ENCODE measurements at regions not wholly inside any gene's neighbourhood (a gene's known extent, or its start where the extent isn't known, plus 50 kb on each side); places are given as distances from the start of the nearest gene placed in this dataset.

DNA sequence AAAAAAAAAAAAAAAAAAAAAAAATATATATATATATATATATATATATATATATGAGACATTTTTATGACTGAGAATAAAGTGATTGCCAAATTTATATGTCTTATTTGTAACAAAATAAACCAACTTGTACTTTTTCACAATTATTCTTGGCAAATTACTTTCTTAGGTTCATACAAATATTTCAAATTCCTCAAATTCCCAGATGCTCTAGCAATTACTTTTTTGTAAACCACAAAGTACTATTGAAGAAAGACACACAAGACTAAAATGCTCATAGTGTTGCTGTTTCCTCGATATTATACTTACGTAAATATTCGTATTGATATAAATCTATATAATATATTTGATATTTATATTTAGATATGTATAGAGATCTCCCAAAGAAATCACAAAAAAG is 390.0 kb downstream of the FAT4 start:
- DNase-seq: no peak

DNA sequence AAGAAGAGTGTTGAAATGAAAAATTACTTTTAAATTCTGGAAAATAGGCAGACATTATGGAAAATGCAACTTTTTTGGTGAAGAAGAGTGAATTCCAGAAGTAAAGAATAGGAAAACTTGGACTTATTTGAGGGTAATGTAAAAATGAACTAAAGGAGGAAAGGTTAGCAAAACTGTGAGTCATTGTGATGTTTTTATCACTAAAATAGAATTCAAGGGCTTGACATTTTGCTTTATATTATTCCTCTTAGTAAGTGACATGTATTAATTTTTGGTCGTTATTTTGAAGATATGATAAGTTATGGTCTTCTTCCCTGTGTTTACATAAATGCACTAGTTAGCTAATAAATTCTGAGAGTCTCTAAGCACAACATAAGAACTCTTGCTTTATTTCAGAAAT is 390.9 kb downstream of the FAT4 start:
- DNase-seq: no peak

DNA sequence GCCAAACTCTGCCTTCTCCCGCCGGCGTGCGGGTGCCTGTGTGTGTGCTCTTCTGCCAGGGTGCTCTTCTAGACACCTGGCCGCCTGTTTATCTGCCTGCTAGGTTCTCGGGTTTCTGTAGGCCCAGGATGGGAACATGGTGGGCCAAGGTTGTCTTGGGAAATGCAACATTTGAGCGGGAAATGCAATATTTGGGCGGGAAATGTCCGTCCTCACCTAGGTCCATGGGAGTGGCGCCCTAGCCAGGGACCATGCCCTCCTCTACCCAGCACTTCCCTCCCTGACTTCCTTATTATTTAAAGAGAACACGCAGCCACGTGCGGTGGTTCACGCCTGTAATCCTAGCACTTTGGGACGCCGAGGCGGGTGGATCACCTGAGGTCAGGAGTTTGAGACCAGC is 392.6 kb downstream of the FAT4 start:
- no peak for DNase-seq

DNA sequence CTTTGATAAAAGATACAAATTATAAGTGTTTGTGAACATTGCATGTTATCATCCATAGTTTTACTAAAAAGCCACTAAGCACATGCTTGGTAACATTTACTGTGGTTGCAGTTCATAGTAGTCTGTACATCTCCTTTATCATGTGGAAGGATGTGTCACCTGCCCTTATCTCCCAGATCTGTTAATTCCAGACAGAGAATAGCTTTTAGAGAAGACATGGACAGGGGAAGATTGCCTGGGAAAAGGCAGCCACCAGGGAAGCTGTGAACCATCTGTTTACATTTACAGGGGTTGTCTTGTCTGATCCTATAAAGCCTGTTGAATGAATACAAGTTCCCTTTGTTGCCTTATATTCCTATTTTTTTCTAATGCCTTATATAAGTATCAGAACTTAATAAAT is 396.0 kb downstream of the FAT4 start:
- DNase-seq: no peak

DNA sequence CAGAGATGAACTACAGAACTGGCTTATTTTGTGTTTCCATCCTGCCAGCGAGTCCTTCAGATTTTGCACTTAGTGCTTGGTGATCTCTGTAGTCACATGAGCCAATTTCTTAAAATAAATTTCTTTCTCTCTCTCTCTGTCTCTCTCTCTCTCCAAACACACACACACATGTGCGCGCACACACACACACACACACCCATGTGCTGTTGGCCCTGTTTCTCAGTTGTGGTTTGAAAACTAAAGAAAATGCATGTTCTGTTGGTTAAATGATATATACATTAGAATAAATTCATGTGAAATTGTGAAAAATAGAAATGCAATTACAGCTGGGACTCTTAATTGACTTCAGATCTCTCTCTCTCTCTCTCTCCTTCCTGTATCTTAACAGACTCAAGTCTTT is 399.3 kb downstream of the FAT4 start:
- DNase-seq: no peak

DNA sequence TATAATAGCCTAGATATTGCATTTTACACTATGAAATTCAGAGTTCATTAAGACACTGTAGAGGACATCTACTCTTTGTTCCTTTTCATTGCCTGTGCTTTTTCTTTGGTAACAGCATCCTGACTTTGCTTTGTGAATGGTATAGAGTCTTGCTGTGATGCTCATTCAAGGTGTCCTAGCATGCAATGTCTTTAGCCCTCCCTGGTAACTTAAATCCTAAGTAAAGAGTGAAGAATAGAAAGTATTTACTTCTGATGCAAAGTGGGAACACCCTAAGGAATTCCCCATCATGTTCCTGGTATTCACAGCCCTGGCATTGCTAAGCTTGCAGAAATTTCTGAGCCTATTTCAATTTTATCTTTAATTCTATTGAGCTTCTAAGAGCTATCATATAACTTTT is 400.1 kb downstream of the FAT4 start:
- no peak for DNase-seq

DNA sequence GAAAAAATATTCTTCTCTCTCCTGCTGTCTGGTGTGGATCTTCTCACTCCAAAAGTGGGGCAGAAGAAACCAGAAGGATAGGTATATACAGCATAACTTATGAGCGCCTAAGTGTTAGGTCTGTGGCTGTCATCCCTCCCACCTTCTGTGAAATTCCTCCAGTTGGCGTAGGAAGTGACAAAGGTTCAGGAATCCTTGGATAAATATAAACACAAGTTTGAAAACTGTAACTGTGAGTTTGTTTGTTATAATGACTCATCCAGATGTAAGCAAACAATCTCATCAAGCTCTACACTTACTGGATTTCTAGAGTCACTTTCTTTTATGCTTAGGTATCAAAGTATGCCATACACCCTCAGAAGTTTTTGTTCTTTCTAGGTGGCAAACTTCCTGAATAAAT is 405.2 kb downstream of the FAT4 start:
- no peak for DNase-seq

DNA sequence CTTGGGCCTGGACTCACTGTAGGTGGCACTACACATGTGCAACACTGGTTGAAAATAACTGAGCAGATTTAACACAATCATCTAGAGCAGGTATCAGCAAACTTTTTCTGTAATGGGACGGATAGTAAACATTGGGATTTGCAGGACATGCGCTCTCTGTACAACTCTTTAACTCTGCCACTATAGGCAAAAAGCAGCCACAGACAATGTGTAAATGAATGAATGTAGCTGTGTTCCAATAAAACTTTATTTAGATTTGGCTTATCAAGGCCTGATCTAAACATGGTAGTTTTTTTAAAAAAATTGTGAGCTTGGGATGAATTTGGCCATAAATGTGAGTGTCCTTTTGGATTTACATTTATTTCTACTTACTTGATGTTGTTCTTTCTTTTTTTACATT is 407.3 kb downstream of the FAT4 start:
- DNase-seq: no peak

DNA sequence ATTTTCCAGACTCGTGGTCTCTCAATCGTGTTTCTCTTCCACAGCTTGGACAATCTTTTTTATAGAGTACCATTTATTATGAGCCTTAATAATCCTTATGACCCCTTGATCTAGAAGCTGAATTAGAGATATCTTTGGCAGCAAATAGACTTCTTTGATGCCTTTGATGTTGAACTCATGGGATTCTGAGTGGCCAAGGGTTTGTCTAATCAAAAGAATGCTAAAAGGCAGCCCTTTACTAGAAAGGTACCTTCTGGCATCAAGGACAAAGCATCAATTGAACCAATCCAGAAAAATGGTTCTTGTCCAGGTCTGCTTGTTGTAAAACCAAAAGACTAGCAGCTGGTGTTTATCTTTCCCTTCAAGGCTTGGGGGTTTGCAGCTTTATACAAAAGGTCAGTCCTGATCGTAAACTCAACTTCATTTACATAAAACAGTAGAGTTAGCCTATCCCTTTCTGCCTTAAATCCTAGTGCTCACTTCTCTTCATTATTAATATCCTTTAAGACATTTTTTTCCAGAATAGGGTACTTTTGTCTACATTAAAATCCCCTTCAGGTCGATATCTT is 411.3 kb downstream of the FAT4 start:
- DNase-seq: no peak

DNA sequence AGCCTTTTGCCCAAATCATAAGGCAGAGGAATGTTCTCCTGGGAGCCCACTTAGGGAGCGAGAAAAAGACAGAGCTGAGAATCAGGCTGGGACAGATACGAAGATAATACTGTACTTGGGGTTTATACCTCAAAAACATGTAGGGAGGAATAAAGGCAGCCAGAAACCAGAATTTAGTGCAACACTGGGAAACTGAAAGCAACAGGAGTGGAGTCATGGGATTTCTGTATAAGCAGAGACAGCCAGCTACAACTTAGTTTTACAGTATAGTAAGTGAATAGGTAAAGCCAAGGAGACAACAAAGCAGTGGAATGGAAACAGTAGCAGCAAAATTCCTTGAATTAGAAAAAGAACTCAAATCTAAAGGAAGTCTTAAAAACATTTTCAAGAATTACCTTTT is 413.2 kb downstream of the FAT4 start:
- DNase-seq: no peak

DNA sequence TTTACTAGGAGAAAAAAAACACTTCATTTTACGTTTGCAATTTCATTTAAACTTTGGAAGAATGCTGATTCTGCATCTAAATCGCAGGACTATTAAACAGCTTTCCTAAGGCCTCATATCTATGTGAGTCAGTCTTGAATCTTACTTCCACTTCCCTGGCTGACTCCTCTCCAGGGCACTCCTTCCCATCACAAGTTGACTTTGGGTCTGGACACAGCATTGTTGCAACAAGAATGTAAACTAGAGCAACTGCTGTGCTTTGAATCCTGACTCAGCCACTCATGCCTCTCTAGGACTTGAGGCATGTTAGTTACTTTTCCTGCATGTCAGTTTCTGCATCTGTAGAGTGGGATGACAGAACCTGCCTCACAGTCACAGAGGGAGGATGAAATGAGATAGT is 413.8 kb downstream of the FAT4 start:
- no peak for DNase-seq

DNA sequence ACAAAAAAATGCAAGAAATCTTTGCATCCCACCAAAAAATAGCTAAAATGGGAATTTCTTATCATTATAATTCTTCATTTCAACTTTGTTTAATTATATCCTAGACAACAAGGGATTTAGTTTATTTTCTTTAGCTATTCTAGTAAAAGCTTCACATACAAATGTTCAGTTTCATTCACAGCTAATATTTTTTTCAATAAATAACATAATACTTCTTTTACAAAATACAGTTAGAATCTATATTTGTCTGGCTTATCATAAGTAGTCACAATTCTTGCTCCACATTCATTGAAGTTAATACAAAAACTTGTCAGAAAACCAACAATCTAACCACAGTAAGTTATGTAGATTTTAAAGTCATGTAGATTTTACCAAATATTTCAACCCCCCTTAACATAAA is 414.4 kb downstream of the FAT4 start:
- DNase-seq: no peak

DNA sequence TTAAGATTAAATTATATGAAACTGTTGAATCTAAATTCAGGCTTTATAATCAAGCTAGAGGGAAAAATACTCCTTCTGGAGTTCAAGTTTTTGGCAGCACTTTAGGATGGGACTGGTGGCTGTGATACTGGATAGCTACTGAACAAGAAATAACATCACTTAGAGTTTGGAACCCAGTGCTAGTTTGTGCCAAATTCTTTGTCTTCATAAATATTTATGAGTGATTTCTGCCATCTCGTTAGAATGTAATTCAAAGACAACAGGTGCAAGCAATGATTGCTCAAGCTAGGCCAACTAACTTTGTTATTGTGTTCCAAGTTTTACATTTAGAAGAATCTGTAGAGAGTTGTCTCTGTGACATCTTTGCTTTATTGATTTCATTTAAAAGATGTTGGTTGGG is 417.9 kb downstream of the FAT4 start:
- no peak for DNase-seq

DNA sequence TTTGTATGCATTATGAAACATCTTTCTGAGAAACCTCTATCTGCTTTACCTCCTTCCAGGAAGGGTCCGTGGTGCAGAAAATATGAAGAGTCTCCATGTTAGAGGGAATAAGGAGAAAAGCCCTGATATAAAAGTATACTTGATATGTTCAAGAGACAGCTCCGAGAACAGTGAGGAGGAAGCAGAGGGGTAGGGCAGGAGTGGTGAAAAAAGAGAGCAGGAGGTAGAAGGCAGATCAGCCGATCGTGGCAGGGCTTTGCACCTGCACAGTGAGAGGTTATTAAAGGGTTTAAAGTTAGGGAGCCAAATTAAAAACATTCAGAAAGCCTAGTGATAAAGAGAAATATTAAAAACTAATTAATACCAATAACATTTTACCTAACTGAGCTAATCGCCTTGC is 419.7 kb downstream of the FAT4 start:
- no peak for DNase-seq

DNA sequence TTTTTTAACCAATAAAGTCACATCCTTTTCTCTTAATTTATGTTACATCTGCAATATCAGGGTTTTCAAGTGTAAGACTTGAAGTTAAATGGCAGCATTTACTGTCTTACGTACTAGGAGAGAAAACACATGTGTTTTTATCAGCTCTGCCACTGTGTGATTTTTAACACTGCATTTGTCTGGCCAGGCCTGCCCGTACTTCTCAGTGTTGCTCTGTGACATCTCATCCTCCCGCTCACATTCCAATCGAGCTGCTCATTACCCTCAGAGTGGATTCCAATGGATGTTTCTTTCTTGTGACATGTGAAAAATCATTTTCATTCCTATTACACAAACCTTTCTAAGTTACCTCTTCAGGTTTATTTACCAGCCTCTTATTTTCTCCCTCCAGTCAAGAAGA is 420.3 kb downstream of the FAT4 start:
- DNase-seq: no peak

DNA sequence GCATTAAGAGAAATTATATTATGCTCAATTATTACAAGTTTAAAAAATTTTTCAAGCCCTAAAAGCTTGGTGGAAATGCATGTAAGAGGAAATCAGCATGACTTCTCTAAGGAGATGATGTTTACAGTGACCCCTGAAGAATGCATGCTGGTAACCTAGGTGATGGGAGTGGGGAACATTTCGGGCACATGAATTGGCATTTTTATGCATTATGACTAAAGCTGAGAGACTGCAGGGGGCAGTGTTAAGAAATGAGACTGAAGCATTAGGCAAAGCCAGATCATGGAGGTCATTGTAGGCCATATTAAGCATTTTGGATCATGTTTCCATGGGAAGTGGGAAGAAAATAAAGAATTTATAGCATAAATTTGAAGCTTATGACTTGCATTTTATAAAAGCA is 421.3 kb downstream of the FAT4 start:
- DNase-seq: no peak

DNA sequence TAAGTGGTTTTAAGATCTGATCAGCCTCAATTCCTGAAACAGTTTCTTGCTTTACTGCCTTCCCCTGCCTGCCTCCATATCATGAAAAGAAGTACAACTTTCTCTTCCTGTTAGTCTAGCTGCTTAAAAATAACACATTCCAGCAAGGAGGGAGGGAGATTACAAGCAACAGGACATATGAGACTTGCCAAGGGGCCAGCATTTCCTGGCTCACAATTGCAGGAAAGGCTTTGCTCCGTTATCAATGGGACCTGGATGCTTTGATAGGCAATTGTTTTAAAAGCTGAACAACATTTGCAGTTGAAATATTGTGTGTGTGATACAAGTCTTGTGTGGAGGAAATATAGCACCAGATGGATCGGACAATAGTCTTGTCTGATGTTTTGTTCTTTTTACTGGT is 425.0 kb downstream of the FAT4 start:
- no peak for DNase-seq

DNA sequence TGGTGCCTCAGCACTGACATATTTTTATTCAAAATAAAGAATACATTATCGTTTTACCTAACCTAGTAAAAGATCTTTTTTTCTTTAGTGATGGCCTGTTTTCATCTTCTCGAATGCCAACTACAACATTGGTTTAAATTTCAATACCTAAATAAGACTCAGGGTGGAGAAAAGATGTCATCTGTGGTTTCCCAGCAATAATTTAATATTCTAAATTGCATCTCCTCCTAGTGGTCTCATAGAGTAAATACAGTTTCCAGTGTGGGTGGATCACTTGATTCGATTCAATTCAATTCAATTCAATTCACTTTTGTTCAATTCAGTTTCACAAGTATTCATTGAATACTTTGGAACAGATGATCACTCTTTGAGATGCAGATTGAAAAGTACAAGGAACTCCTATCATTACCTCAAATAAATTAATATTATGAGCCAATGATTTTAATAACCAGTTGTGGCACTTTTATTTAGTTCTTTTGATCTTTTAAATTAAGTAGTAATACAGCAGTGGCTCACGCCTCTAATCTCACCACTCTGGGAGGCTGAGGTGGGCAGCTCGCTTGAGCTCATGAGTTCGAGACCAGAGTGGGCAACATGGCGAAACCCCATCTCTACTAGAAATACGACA is 427.2 kb downstream of the FAT4 start:
- DNase-seq: no peak

DNA sequence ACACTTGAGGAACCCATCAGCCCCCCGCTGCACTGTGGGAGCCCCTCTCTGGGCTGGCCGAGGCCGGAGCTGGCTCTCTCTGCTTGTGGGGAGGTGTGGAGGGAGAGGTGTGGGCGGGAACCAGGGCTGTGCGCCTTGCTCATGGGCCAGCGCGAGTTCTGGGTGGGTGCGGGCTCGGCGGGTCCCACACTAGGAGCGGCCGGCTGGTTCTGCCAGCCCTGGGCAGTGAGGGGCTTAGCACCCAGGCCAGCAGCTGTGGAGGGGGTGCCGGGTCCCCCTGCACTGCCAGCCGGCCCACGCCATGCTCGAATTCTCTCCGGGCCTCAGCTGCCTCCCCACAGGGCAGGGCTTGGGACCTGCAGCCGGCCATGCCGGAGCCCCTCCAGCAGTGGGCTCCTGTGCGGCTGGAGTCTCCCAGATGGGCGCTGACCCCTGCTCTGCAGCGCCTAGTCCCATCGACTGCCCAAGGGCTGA is 430.2 kb downstream of the FAT4 start:
- no peak for DNase-seq

DNA sequence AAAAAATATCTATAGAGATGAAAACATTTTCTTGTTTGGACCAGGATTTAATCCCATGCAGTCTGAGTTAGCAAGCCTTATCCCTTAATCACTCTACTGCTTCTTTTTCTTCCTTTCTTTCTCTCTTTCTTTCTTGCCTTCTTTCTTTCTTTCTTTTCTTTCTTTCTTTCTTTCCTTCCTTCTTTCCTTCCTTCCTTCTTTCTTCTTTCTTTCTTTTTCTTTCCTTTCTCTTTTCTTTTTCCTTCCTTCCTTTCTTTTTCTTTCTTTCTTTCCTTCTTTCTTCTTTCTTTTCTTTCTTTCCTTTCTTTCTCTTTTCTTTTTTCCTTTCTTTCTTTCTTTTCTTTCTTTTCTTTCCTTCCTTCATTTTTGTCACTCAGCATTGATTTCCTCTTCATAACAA is 434.6 kb downstream of the FAT4 start:
- no peak for DNase-seq

DNA sequence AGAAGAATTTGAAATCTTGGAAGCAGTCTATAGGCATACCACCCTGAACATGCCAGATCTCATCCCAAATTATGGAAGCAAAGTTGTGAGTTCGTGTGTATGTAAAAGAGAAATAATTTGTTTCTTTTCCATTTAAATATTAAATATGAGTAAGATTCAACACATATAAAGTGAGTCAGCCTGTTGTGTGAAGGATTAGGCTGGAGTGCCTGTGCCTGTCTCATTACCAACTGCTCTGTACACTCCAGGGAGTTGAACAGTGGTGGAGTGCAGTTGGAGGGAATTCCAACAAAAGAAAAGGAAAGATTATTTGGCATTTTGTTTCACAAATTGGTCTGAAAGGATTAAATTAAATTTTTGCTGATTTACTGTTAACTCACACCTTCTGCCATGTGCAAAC is 435.6 kb downstream of the FAT4 start:
- DNase-seq: no peak

DNA sequence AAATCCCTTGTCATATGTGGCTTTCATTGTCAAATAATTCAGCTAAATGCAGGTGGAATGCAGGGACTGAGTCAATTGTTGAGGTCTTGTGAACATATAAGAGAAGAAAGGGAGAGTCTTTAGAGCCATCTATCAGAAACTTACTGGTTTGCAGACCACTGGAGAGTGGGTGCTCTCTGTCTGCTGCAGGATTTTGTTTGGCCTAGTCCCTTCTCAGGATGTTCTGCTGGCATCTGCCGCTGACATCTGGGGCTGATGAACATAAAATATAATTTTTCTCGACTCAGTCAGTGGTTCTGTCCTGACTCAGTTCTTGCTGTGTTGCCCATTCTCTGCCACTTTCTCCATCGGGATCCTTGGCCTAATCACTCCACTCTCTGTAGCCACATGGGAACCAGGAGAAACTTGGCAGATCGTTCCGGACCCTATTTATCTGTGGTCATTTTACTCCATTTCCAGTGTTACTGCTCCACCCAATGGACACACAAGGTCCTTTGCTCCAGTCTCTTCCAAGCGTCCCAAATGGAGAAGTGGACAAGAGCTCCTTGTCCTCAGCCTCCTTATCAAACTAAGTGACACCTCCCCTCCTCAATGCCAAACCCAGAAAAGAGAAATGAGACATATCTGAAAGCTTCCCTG is 436.2 kb downstream of the FAT4 start:
- no peak for DNase-seq

DNA sequence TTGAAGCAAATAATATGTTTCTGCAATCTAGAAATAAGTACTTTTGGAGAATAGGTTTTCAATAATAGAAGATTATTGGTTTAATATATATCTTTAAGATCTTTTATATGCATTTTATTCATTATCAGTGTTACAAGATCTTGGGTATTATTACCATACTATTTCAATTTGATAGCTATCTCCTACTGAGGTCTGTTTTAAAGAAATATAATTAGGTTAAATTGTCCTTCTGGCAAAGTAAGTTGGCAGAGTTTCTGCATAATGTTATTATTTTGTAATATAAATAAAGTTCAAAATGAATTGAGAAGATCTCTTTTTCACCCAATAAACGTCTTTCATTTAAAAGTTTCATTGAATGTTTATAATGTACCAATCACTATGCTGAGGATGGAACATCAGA is 443.7 kb downstream of the FAT4 start:
- no peak for DNase-seq

DNA sequence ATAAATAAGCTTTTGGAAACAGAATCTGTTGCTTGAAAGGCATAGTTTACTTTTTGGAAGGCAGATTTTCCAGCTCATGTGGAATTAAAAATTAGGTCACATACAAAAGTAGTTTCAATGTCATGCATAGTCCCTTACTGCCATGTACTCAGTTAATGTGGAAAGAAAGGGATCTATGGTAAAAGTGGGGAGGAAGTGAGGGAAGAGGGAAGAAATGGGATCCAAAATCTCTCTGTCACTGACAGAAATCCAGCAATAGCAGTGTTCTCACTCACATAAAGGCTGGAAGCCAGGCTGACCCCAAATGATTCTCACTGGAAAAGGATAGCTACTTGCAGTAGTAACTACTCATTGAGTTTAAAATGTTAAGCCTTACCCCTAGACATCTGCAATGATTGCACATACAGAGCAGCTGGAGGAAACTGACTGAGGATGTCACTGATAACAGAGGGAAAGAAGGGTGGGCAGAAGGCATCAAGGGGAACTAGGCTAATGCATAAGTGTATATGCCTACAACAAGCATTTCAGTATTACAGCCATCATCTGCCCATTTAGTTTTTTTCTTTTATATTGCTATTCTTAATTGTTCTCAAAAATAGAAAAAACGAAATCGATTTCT is 445.6 kb downstream of the FAT4 start:
- DNase-seq: no peak

DNA sequence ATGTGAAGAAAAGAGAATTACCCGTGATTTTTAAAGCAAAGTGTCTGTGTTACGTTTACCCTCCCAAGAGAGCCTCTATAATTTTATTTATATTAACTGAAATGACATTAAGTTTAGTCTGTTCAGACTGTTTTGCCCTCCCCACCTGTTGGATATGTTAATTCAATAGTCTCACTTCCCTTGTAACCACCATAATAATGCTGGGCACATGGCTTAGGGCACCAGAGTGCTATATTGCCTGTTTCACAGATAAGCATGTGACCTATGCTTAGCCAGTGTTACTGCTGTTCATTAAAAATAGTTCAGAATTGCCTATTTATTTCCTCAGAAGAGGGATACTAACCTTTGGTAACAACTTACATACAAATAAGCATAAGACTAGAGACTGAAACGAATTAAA is 446.2 kb downstream of the FAT4 start:
- no peak for DNase-seq
